HEK293 (cell line): ENCODE measurements at regions not wholly inside any gene's neighbourhood (a gene's known extent, or its start where the extent isn't known, plus 50 kb on each side); places are given as distances from the start of the nearest gene placed in this dataset.

Experiments
- CTCF ChIA-PET: fragments of 350-600 bp; formaldehyde crosslinking; extraction: SDS; loops from one replicate; lab custom pipeline; 2021; ENCODE audit warnings: antibody characterized with exemption; lab: Yijun Ruan, JAX
- POLR2A ChIA-PET: fragments of 300-600 bp; formaldehyde crosslinking; extraction: SDS; loops from one replicate; lab custom pipeline; 2020; ENCODE audit warnings: antibody characterized with exemption, inconsistent platforms; lab: Yijun Ruan, JAX
- H3K27ac ChIP-seq: fragments of 200-500 bp; sonication (Bioruptor generic); 2 replicates; pipeline ENCODE4 v1.5.1; 2014; ENCODE audit warnings: low read depth, low read length, control low read depth, inconsistent platforms; ENCODE audit errors: extremely low read depth
- H3K36me3 ChIP-seq, 2 experiments: fragments of 200-500 bp in 1 of 2; sonication (Bioruptor generic) in 1 of 2; 1 replicate in 1 of 2; 2 replicates in 1 of 2; pipeline ENCODE4 v1.5.1; 2014 to 2017; ENCODE audit warnings: inconsistent platforms in 2 of 2, low read length in 2 of 2; ENCODE audit not compliant: control insufficient read depth in 2 of 2, insufficient read depth in 1 of 2
- H3K4me1 ChIP-seq: fragments of 200-500 bp; sonication (Bioruptor generic); 2 replicates; pipeline ENCODE4 v1.5.1; 2014; ENCODE audit warnings: mild to moderate bottlenecking, low read length, inconsistent platforms; ENCODE audit not compliant: control insufficient read depth, insufficient read depth
- H3K4me3 ChIP-seq: 2 replicates; pipeline ENCODE4 v1.5.1; 2011; ENCODE audit warnings: low read depth, mild to moderate bottlenecking, control low read depth, low read length, moderate library complexity
- H3K9me3 ChIP-seq: fragments of 200-500 bp; sonication (Bioruptor generic); 2 replicates; pipeline ENCODE4 v1.5.1; 2014; ENCODE audit warnings: low read depth, low read length, inconsistent platforms; ENCODE audit not compliant: control insufficient read depth, insufficient read depth
- GLI2 ChIP-seq: fragments of 450-650 bp; formaldehyde crosslinking; IDR thresholded peaks from 2 replicates; pipeline ENCODE4; 2017; ENCODE audit warnings: missing biosample characterization, missing genetic modification characterization, low read depth, borderline replicate concordance
- HOXD13 ChIP-seq: sonication (generic); formaldehyde crosslinking; IDR thresholded peaks from 2 replicates; pipeline ENCODE4 v1.8.0; 2022; ENCODE audit warnings: missing genetic modification reagents, borderline replicate concordance
- IKZF3 ChIP-seq: fragments of 450-650 bp; IDR thresholded peaks from 2 replicates; pipeline ENCODE4 v1.5.0; 2018; ENCODE audit warnings: missing biosample characterization, mild to moderate bottlenecking, missing genetic modification characterization, moderate library complexity
- RBAK ChIP-seq: fragments of 450-650 bp; formaldehyde crosslinking; IDR thresholded peaks from 2 replicates; pipeline ENCODE4 v1.5.1; 2016; ENCODE audit warnings: missing biosample characterization, missing genetic modification characterization
- ZBTB48 ChIP-seq: fragments of 450-650 bp; formaldehyde crosslinking; IDR thresholded peaks from 2 replicates; pipeline ENCODE4 v1.5.1; 2016; ENCODE audit warnings: missing biosample characterization, missing genetic modification characterization
- ZBTB7A ChIP-seq: fragments of 450-650 bp; formaldehyde crosslinking; IDR thresholded peaks from 2 replicates; pipeline ENCODE4 v1.5.1; 2016; ENCODE audit warnings: low read depth, missing biosample characterization, missing genetic modification characterization
- ZEB2 ChIP-seq: fragments of 450-650 bp; formaldehyde crosslinking; IDR thresholded peaks from 2 replicates; pipeline ENCODE4 v1.5.1; 2016; ENCODE audit warnings: missing biosample characterization, missing genetic modification characterization
- ZFP37 ChIP-seq: fragments of 450-650 bp; formaldehyde crosslinking; IDR thresholded peaks from 2 replicates; pipeline ENCODE4 v1.5.1; 2016; ENCODE audit warnings: missing biosample characterization, missing genetic modification characterization
- ZNF10 ChIP-seq: fragments of 450-650 bp; formaldehyde crosslinking; IDR thresholded peaks from 2 replicates; pipeline ENCODE4 v1.5.1; 2017; ENCODE audit warnings: missing biosample characterization, missing genetic modification characterization
- ZNF114 ChIP-seq: fragments of 450-650 bp; formaldehyde crosslinking; IDR thresholded peaks from 2 replicates; pipeline ENCODE4 v1.5.0; 2017; ENCODE audit warnings: missing biosample characterization, missing genetic modification characterization
- ZNF202 ChIP-seq: fragments of 450-650 bp; formaldehyde crosslinking; IDR thresholded peaks from 2 replicates; pipeline ENCODE4 v1.5.1; 2016; ENCODE audit warnings: missing biosample characterization, missing genetic modification characterization, borderline replicate concordance
- ZNF571 ChIP-seq: fragments of 450-650 bp; formaldehyde crosslinking; IDR thresholded peaks from 2 replicates; pipeline ENCODE4 v1.5.0; 2017; ENCODE audit warnings: missing biosample characterization, missing genetic modification characterization
- ZNF660 ChIP-seq: fragments of 450-650 bp; IDR thresholded peaks from 2 replicates; pipeline ENCODE4 v1.5.1; 2018; ENCODE audit warnings: missing biosample characterization, mild to moderate bottlenecking, missing genetic modification characterization
- ZNF664 ChIP-seq: fragments of 450-650 bp; formaldehyde crosslinking; IDR thresholded peaks from 2 replicates; pipeline ENCODE4 v1.5.1; 2016; ENCODE audit warnings: missing biosample characterization, missing genetic modification characterization
- ZNF776 ChIP-seq: fragments of 450-650 bp; formaldehyde crosslinking; IDR thresholded peaks from 2 replicates; pipeline ENCODE4 v1.5.0; 2017; ENCODE audit warnings: missing biosample characterization, missing genetic modification characterization, borderline replicate concordance
- ZNF791 ChIP-seq: fragments of 450-650 bp; formaldehyde crosslinking; IDR thresholded peaks from 2 replicates; pipeline ENCODE4 v1.5.1; 2016; ENCODE audit warnings: missing biosample characterization, missing genetic modification characterization
- ZNF792 ChIP-seq: fragments of 450-650 bp; formaldehyde crosslinking; IDR thresholded peaks from 2 replicates; pipeline ENCODE4 v1.5.1; 2016; ENCODE audit warnings: missing biosample characterization, missing genetic modification characterization
- ZNF830 ChIP-seq: fragments of 450-650 bp; IDR thresholded peaks from 2 replicates; pipeline ENCODE4 v1.5.0; 2018; ENCODE audit warnings: missing biosample characterization, missing genetic modification characterization, low read depth, mild to moderate bottlenecking, moderate library complexity
- TF ChIP-seq, protein P1 (sequence below): fragments of 450-650 bp; formaldehyde crosslinking; IDR thresholded peaks from 2 replicates; pipeline ENCODE4 v1.5.1; 2016; ENCODE audit warnings: missing biosample characterization, missing genetic modification characterization
- TF ChIP-seq, protein P2 (sequence below): fragments of 450-650 bp; formaldehyde crosslinking; IDR thresholded peaks from 2 replicates; pipeline ENCODE4 v1.5.1; 2017; ENCODE audit warnings: missing biosample characterization, missing genetic modification characterization
- TF ChIP-seq, protein P3 (sequence below): fragments of 450-650 bp; formaldehyde crosslinking; IDR thresholded peaks from 2 replicates; pipeline ENCODE4 v1.5.1; 2017; ENCODE audit warnings: missing biosample characterization, missing genetic modification characterization
- TF ChIP-seq, protein P4 (sequence below): fragments of 450-650 bp; formaldehyde crosslinking; IDR thresholded peaks from 2 replicates; pipeline ENCODE4 v1.5.1; 2016; ENCODE audit warnings: missing biosample characterization, missing genetic modification characterization

DNA sequence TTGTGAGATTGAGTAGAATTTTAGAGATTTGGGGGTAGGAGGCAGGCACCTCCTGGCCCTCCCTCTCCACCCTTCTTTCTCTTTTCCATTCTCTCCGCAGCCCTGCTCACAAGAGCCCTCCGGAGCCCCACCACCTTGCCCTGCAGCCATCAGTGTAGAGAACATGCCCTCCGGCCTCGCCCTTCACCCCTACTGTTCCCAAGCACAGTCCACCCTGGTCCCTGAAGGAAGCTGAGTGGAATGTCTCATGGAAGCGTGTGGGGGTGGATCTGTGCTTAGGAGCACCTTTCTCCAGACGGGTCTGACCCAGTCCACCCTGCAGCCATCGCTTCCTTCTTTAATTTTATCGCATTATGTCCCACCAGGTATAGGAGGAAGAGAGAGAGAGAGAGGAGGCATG lies 267.1 kb downstream of the NSG2 start:
- ChIA-PET CTCF (interaction anchor here (0.5 to 5.3 kb wide), 32 partner anchors 9 to 696 kb away, joined by 3 to 108 read pairs (median 4); partner anchors contain the start of genes BOD1 and NSG2), POLR2A (interaction anchor here (0.9 kb wide), 1 partner anchor 697 kb away, joined by 3 read pairs; no protein-coding TSS in a partner anchor)

DNA sequence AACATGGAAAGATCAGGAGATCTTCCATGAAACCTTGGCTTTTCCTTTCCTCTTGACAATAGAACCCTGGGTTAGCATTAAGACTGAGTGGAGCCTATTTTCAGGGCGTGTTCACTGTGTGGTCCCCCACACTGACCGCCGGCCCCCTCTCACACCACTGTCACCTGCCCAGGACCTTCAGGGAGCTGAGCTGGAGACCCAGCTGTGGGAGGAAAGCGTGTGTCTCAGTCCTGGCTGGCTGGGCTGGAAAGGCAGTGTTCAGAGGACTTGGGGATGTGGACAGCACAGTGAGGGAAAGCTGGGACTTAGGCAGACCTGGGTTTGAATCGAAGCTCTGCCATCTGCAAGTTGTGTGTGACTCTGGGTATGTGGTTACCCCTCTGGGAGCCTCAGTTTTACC lies 268.1 kb downstream of the NSG2 start:
- H3K9me3 ChIP-seq, result no peaks in the 10 kb centered on the region
- H3K4me1 ChIP-seq, result no peaks in the 10 kb centered on the region
- no peak overlapping the region for H3K27ac ChIP-seq
- TF ChIP-seq IKZF3 (tag by site-specific recombination) (no peak), RBAK (tag by site-specific recombination) (no peak), ZNF830 (tag by site-specific recombination) (no peak), ZFP37 (tag by site-specific recombination) (no peak), ZNF776 (tag by site-specific recombination) (no peak), ZNF202 (tag by site-specific recombination) (no peak)
- ChIA-PET CTCF (interaction anchor here (0.9 to 6.7 kb wide), 5 partner anchors 22 to 1019 kb away, joined by 3 to 113 read pairs (median 3); partner anchors contain the start of gene NSG2), POLR2A (no interaction called here)
- H3K36me3 ChIP-seq, result no peaks in the 10 kb centered on the region
- no peak overlapping the region for H3K4me3 ChIP-seq

More for the DNA sequence above, 267.1 kb downstream of the NSG2 start:
- Histone ChIP-seq H3K4me3 (no peak overlapping the region), H3K27ac (no peak overlapping the region), H3K4me1 (no peaks in the 10 kb centered on the region), H3K36me3 (no peaks in the 10 kb centered on the region), H3K9me3 (no peaks in the 10 kb centered on the region)
- TF ChIP-seq, protein P1, sequence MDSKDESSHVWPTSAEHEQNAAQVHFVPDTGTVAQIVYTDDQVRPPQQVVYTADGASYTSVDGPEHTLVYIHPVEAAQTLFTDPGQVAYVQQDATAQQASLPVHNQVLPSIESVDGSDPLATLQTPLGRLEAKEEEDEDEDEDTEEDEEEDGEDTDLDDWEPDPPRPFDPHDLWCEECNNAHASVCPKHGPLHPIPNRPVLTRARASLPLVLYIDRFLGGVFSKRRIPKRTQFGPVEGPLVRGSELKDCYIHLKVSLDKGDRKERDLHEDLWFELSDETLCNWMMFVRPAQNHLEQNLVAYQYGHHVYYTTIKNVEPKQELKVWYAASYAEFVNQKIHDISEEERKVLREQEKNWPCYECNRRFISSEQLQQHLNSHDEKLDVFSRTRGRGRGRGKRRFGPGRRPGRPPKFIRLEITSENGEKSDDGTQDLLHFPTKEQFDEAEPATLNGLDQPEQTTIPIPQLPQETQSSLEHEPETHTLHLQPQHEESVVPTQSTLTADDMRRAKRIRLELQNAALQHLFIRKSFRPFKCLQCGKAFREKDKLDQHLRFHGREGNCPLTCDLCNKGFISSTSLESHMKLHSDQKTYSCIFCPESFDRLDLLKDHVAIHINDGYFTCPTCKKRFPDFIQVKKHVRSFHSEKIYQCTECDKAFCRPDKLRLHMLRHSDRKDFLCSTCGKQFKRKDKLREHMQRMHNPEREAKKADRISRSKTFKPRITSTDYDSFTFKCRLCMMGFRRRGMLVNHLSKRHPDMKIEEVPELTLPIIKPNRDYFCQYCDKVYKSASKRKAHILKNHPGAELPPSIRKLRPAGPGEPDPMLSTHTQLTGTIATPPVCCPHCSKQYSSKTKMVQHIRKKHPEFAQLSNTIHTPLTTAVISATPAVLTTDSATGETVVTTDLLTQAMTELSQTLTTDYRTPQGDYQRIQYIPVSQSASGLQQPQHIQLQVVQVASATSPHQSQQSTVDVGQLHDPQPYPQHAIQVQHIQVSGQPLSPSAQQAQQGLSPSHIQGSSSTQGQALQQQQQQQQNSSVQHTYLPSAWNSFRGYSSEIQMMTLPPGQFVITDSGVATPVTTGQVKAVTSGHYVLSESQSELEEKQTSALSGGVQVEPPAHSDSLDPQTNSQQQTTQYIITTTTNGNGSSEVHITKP, result peak; percentile 47; the same call in 1 of the 2 replicates
- TF ChIP-seq ZNF660 (tag by site-specific recombination), result no peak
- TF ChIP-seq, all 188 proteins: peak for 1

DNA sequence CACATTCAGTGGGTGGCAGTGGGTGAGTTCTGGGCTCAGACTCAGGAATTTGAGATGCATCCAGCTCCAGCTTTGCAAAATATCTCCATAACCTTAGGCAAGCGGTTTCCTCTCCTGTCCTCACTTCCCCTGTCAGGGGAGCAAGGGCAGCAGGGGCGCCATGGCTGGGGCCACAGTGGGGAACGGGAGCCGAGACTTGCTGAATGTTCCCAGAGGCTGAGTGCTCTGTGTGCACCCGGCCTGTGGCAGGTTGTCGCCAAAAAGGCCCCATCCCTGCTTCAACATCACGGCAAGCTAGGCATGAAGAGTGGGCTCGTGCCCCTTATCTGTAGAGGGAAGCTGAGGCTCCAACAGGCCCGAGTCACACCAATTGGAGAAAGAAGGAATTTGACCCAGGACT lies 268.8 kb downstream of the NSG2 start:
- ChIA-PET CTCF (interaction anchor here (0.9 to 6.7 kb wide), 6 partner anchors 23 to 1020 kb away, joined by 3 to 113 read pairs (median 4); partner anchors contain the start of gene NSG2), POLR2A (no interaction called here)
- H3K27ac ChIP-seq, result no peak overlapping the region
- no peaks in the 10 kb centered on the region for H3K4me1 ChIP-seq
- no peaks in the 10 kb centered on the region for H3K9me3 ChIP-seq
- H3K36me3 ChIP-seq, result no peaks in the 10 kb centered on the region
- TF ChIP-seq HOXD13 (no peak), ZNF114 (tag by site-specific recombination) (no peak), GLI2 (tag by site-specific recombination) (no peak), ZNF664 (tag by site-specific recombination) (no peak), ZNF660 (tag by site-specific recombination) (no peak), ZBTB48 (tag by site-specific recombination) (no peak), ZEB2 (no peak), ZBTB7A (tag by site-specific recombination) (no peak), ZNF792 (no peak), ZNF791 (tag by site-specific recombination) (no peak), ZNF10 (tag by site-specific recombination) (no peak), ZNF571 (tag by site-specific recombination) (no peak)
- TF ChIP-seq, protein P2, sequence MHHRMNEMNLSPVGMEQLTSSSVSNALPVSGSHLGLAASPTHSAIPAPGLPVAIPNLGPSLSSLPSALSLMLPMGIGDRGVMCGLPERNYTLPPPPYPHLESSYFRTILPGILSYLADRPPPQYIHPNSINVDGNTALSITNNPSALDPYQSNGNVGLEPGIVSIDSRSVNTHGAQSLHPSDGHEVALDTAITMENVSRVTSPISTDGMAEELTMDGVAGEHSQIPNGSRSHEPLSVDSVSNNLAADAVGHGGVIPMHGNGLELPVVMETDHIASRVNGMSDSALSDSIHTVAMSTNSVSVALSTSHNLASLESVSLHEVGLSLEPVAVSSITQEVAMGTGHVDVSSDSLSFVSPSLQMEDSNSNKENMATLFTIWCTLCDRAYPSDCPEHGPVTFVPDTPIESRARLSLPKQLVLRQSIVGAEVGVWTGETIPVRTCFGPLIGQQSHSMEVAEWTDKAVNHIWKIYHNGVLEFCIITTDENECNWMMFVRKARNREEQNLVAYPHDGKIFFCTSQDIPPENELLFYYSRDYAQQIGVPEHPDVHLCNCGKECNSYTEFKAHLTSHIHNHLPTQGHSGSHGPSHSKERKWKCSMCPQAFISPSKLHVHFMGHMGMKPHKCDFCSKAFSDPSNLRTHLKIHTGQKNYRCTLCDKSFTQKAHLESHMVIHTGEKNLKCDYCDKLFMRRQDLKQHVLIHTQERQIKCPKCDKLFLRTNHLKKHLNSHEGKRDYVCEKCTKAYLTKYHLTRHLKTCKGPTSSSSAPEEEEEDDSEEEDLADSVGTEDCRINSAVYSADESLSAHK (tag by site-specific recombination), result no peak
- TF ChIP-seq, protein P3, sequence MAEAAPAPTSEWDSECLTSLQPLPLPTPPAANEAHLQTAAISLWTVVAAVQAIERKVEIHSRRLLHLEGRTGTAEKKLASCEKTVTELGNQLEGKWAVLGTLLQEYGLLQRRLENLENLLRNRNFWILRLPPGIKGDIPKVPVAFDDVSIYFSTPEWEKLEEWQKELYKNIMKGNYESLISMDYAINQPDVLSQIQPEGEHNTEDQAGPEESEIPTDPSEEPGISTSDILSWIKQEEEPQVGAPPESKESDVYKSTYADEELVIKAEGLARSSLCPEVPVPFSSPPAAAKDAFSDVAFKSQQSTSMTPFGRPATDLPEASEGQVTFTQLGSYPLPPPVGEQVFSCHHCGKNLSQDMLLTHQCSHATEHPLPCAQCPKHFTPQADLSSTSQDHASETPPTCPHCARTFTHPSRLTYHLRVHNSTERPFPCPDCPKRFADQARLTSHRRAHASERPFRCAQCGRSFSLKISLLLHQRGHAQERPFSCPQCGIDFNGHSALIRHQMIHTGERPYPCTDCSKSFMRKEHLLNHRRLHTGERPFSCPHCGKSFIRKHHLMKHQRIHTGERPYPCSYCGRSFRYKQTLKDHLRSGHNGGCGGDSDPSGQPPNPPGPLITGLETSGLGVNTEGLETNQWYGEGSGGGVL (tag by site-specific recombination), result no peak
- TF ChIP-seq, protein P4, sequence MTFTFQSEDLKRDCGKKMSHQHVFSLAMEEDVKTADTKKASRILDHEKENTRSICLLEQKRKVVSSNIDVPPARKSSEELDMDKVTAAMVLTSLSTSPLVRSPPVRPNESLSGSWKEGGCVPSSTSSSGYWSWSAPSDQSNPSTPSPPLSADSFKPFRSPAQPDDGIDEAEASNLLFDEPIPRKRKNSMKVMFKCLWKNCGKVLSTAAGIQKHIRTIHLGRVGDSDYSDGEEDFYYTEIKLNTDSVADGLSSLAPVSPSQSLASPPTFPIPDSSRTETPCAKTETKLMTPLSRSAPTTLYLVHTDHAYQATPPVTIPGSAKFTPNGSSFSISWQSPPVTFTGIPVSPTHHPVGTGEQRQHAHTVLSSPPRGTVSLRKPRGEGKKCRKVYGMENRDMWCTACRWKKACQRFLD (tag by site-specific recombination), result no peak
- TF ChIP-seq, all 188 proteins: peak for 0
- H3K4me3 ChIP-seq, result no peak overlapping the region
